ENCODE measurements at regions not wholly inside any gene's neighbourhood (a gene's known extent, or its start where the extent isn't known, plus 50 kb on each side); places are given as distances from the start of the nearest gene placed in this dataset.

GRCh38 chr10:21269289-21269688, 256.2 kb downstream of the SKIDA1 start:
- Mint-ChIP-seq H3K27ac (ENCODE audit: unreplicated experiment) (no peak overlapping the region), H3K27me3 (ENCODE audit: unreplicated experiment) (no peaks in the 10 kb centered on the region), H3K4me3 (ENCODE audit: low read depth, unreplicated experiment) (no peak overlapping the region), H3K36me3 (ENCODE audit: insufficient read depth, unreplicated experiment) (peaks cover 5% of the 10 kb centered on the region), H3K9me3 (ENCODE audit: low read depth, unreplicated experiment) (no peaks in the 10 kb centered on the region), H3K4me1 (ENCODE audit: low read depth, unreplicated experiment) (peaks cover 18% of the 10 kb centered on the region)
- BruUV-seq (replicated peaks): no TSS peak
- TF ChIP-seq CTCF (IDR thresholded peaks at IDR 0.05; ENCODE audit: unreplicated experiment): no peak
- CTCF ChIA-PET: interaction anchor here (1.6 kb wide), 1 partner anchor 190 kb away, joined by 5 read pairs; no protein-coding TSS in a partner anchor
- intact Hi-C loops (cut with micrococcal nuclease; ENCODE audit: unreplicated experiment): loop anchor here (5.0 kb wide), 1 partner anchor 77 kb away; no protein-coding TSS in a partner anchor
- no peak for DNase-seq

GRCh38 chr10:21265622-21266021, 259.9 kb downstream of the SKIDA1 start:
- H3K4me1 Mint-ChIP-seq (ENCODE audit: low read depth, unreplicated experiment): peaks cover 8% of the 10 kb centered on the region
- H3K4me3 Mint-ChIP-seq (ENCODE audit: low read depth, unreplicated experiment): no peak overlapping the region
- CTCF ChIA-PET: no interaction called here
- intact Hi-C loops (cut with micrococcal nuclease; ENCODE audit: unreplicated experiment): loop anchor here (5.0 kb wide), 1 partner anchor 73 kb away; no protein-coding TSS in a partner anchor
- no peaks in the 10 kb centered on the region for H3K27me3 Mint-ChIP-seq (ENCODE audit: unreplicated experiment)
- no TSS peak for BruUV-seq (replicated peaks)
- peaks cover 5% of the 10 kb centered on the region for H3K36me3 Mint-ChIP-seq (ENCODE audit: insufficient read depth, unreplicated experiment)
- H3K9me3 Mint-ChIP-seq (ENCODE audit: low read depth, unreplicated experiment): no peaks in the 10 kb centered on the region
- no peak overlapping the region for H3K27ac Mint-ChIP-seq (ENCODE audit: unreplicated experiment)
- no peak for DNase-seq
- no peak for TF ChIP-seq CTCF (IDR thresholded peaks at IDR 0.05; ENCODE audit: unreplicated experiment)

- Mint-ChIP-seq H3K27me3 (ENCODE audit: unreplicated experiment) (no peaks in the 10 kb centered on the region), H3K4me1 (ENCODE audit: low read depth, unreplicated experiment) (peaks cover 8% of the 10 kb centered on the region), H3K9me3 (ENCODE audit: low read depth, unreplicated experiment) (no peaks in the 10 kb centered on the region), H3K4me3 (ENCODE audit: low read depth, unreplicated experiment) (no peak overlapping the region), H3K27ac (ENCODE audit: unreplicated experiment) (no peak overlapping the region), H3K36me3 (ENCODE audit: insufficient read depth, unreplicated experiment) (peaks cover 5% of the 10 kb centered on the region)
- DNase-seq: no peak
- TF ChIP-seq CTCF (IDR thresholded peaks at IDR 0.05; ENCODE audit: unreplicated experiment): no peak
- CTCF ChIA-PET: interaction anchor here (0.6 to 0.7 kb wide), 3 partner anchors 49 to 963 kb away, joined by 3 to 6 read pairs (median 3); no protein-coding TSS in a partner anchor
- BruUV-seq (replicated peaks): no TSS peak
- intact Hi-C loops (cut with micrococcal nuclease; ENCODE audit: unreplicated experiment): no loop called here
These were observed 261.2 kb downstream of the SKIDA1 start for GRCh38 chr10:21264271-21264670.

DNA sequence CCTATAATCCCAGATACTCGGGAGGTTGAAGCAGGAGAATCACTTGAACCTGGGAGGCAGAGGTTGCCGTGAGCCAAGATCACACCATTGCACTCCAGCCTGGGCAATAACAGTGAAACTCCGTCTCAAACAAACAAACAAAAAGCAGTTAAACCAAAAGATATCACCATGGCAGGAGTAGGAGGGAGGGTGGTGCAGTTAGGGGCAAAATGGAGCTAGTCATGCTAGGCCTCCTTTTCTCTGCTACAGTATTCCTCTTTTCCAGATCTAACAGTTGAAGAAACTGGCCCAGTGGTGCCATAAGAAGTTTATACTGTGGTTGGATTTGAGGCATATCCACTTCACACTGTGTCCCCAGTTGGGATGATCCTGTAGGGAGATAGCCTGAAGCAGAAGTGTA, 261.6 kb downstream of the SKIDA1 start:
- no peak for TF ChIP-seq CTCF (IDR thresholded peaks at IDR 0.05; ENCODE audit: unreplicated experiment)
- CTCF ChIA-PET: interaction anchor here (0.6 kb wide), 1 partner anchor 167 kb away, joined by 3 read pairs; no protein-coding TSS in a partner anchor
- intact Hi-C loops (cut with micrococcal nuclease; ENCODE audit: unreplicated experiment): no loop called here
- DNase-seq: no peak
- no peak overlapping the region for H3K27ac Mint-ChIP-seq (ENCODE audit: unreplicated experiment)
- H3K9me3 Mint-ChIP-seq (ENCODE audit: low read depth, unreplicated experiment): no peaks in the 10 kb centered on the region
- peaks cover 5% of the 10 kb centered on the region for H3K36me3 Mint-ChIP-seq (ENCODE audit: insufficient read depth, unreplicated experiment)
- peaks cover 8% of the 10 kb centered on the region for H3K4me1 Mint-ChIP-seq (ENCODE audit: low read depth, unreplicated experiment)
- H3K4me3 Mint-ChIP-seq (ENCODE audit: low read depth, unreplicated experiment): no peak overlapping the region
- H3K27me3 Mint-ChIP-seq (ENCODE audit: unreplicated experiment): no peaks in the 10 kb centered on the region
- no TSS peak for BruUV-seq (replicated peaks)
